GM12874 (cell line): ENCODE measurements at regions not wholly inside any gene's neighbourhood (a gene's known extent, or its start where the extent isn't known, plus 50 kb on each side); places are given as distances from the start of the nearest gene placed in this dataset.

Experiments used
- TF ChIP-seq, protein P1 (sequence below): IDR thresholded peaks from 2 replicates; pipeline ENCODE4 v1.5.1; 2011; ENCODE audit warnings: low read depth, mild to moderate bottlenecking, control low read depth, low read length, moderate library complexity; ENCODE audit not compliant: insufficient read depth

DNA sequence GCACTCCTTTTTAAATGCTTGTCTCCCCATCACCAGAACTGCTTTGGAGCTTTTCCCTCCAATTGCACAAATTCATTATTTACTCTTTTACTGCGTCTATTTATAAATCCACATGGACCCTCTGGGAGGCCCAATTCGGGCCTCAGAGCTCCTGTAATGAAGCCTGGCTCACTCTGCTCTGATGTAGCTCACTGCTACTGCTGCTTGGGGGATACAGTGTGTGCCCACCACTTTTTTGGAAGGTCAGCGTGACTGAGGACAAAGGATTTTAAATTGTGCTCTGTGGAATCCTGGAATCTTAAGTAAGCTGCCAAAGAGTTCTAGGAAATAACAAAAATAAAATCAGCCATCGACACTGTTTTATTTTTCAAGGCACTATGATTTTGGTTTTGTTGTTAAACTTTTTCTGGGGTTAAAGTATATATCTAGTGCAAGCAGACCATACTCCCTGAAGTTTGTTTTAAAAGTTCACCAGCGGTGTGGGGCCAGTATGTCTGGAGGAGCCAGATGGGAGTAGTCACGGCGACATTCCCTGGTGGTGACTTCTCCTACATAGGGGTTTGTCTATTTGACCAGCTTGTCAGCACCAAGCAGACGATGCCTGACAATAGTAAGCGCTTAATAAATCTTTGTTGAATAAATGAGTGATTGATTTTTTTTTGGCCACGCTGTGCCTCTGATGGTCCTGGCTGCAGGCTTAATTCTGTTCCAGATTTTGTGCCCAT lies 142.8 kb downstream of the TMEM38B start:
- TF ChIP-seq, protein P1, sequence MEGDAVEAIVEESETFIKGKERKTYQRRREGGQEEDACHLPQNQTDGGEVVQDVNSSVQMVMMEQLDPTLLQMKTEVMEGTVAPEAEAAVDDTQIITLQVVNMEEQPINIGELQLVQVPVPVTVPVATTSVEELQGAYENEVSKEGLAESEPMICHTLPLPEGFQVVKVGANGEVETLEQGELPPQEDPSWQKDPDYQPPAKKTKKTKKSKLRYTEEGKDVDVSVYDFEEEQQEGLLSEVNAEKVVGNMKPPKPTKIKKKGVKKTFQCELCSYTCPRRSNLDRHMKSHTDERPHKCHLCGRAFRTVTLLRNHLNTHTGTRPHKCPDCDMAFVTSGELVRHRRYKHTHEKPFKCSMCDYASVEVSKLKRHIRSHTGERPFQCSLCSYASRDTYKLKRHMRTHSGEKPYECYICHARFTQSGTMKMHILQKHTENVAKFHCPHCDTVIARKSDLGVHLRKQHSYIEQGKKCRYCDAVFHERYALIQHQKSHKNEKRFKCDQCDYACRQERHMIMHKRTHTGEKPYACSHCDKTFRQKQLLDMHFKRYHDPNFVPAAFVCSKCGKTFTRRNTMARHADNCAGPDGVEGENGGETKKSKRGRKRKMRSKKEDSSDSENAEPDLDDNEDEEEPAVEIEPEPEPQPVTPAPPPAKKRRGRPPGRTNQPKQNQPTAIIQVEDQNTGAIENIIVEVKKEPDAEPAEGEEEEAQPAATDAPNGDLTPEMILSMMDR = no peak

DNA sequence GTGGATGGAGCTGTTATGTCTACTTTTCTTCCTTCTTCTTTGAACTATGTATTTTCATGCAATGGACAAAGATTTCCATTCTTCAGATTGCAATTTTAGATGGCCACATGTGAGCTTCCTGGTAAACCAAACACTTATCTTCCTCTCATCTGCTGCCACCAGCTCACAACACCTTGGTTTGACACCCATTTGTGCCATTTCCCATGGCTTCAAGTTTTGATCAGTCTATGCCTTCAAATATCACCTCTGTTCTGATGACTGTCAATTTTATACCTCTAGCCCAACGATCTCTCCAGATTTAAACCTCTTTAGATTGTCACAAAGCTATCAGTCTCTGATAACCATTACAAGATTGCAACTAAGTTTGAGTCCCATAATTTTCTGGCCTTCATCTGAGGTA lies 147.2 kb downstream of the TMEM38B start:
- TF ChIP-seq, protein P1 = no peak

DNA sequence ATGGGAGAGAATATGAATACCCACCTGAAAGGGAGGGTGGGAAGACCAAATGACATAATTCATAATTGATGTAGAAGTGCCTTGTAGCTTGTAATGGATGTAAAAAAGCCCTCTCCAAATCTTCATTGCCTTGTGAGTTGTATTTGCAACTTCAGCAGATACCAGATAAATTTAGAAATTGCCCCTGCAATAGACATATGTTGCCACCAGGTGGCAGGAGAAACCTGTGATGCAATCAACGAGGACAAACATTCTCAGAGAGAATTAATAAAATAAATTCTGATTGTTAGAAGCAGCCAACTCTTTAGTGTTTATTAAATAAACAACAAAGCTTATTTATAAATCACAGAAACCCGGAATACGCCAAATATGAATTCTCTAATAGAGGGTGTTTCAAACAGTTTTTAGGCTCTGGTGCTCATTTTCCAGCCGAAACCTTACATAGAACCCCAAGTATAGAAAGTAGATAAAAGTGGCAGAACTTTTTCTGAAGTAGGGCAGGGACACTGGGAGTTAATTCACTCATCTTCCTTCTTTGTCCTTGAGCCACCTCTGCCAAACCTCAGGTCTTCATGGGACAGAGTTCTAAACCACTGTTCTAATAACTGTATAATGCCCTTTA lies 147.8 kb downstream of the TMEM38B start:
- TF ChIP-seq, protein P1 = peak; percentile 62; the same call in 1 of the 2 replicates

DNA sequence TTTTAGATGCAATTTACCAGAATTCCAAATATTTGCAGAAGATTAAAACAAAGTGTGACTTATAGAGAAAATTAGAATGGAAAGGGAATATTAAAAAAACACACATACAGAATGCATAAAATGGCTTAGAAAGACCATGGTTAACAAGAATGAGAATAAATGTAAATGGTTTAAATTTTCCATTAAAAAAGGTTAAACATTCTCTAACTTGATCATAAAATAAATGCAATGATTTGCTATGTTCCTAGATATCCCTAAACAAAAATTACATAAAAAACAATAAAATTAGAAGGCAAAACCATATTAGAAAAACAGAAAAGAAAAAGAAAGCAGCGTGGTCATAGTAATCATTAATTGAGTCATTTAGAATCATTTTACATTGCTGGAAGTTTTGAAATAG lies 152.5 kb downstream of the TMEM38B start:
- TF ChIP-seq, protein P1 = no peak

DNA sequence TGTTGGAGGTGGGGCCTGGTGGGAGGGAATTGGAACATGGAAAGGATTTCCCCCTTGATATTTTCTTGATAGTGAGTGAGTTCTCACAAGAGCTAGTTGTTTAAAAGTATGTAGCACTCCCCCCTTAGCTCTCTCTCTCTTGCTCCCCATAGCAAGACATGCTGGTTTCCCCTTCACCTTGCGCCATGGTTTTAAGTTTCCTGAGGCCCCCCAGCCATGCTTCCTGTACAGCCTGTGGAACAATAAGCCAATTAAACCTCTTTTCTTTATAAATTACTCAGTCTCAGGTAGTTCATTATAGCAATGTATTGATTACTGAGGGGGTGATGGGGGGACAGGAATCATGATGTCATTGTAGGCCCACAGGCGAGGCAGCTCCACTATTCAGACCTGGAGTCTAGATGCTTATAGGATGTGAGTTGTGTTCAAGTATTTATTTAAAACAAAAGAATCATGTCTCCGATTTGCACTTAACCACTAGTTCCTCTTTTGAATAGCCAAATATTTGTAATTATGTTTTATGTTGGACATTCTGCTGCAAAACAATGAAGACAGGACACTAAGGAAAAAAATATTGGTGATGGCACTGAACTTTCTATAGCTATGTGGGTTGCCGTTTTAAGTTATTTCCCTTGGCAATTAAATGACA lies 156.6 kb downstream of the TMEM38B start:
- TF ChIP-seq, protein P1 = no peak

DNA sequence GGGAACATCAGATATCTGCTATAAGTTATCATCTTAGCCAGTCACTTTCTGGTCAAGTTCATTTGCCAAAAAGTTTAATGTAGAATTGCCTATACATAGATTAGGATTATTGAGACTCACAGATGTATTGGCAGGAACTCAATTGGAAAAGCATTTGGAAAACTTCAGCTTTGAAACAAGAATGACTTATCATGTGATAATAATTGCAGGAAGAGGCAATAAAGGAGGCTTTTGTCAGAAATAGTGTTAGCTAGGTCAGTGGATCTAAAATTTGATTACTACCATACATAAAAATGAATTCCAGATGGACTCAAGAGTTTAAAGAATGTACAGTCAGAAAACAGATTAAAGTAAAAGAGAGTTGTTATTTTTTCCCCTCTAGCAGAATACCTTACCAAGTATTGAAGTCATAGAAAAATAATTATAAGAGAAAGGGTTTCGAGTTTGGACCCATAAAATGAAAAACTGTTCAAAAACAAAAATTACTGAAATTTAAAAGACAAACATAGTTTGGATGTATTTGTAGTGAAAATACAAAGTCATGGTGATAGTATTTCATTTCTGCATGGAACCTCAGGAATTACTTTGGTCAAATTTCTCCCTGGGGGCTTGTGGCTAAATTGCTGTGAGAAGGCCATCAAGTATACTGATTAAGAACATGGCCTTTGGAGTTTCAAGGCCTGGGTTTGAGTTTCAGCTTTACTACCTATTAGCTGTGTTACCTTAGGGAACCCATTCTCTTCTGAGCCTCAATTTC lies 159.9 kb downstream of the TMEM38B start:
- TF ChIP-seq, protein P1 = no peak
